Smooth muscle cell (in vitro differentiated cells): ENCODE measurements at regions not wholly inside any gene's neighbourhood (a gene's known extent, or its start where the extent isn't known, plus 50 kb on each side); places are given as distances from the start of the nearest gene placed in this dataset.
"Not testable (repeated sequence)": the region's sequence is repeated elsewhere in the genome, so short reads cannot be mapped to it uniquely, and the experiment has no call there.

ENCODE experiments used
- DNase-seq: peaks from one replicate; lab custom pipeline; 2025; ENCODE audit not compliant: unreplicated experiment; lab: John Stamatoyannopoulos, UW
- H2AFZ ChIP-seq: fragments of 200-600 bp; sonication (generic); 2 replicates; pipeline ENCODE4 v1.6.0; 2016; ENCODE audit warnings: antibody characterized with exemption, low read depth, mild to moderate bottlenecking
- H3F3A ChIP-seq: fragments of 200-600 bp; sonication (generic); 2 replicates; pipeline ENCODE4 v1.6.0; 2017; ENCODE audit warnings: antibody characterized with exemption, low read depth
- H3K27ac ChIP-seq: fragments of 200-600 bp; sonication (generic); 2 replicates; pipeline ENCODE4 v1.5.1; 2016; ENCODE audit warnings: low read depth, mild to moderate bottlenecking
- H3K27me3 ChIP-seq: fragments of 200-600 bp; sonication (generic); 2 replicates; pipeline ENCODE4 v1.6.1; 2016; ENCODE audit warnings: low read depth, mild to moderate bottlenecking
- H3K36me3 ChIP-seq: fragments of 200-600 bp; sonication (generic); 2 replicates; pipeline ENCODE4 v1.5.1; 2016; ENCODE audit warnings: low read depth
- H3K4me1 ChIP-seq: fragments of 200-600 bp; sonication (generic); 2 replicates; pipeline ENCODE4 v1.5.1; 2016; ENCODE audit warnings: low read depth
- H3K4me2 ChIP-seq: fragments of 200-600 bp; sonication (generic); 2 replicates; pipeline ENCODE4 v1.6.0; 2016; ENCODE audit warnings: mild to moderate bottlenecking
- H3K4me3 ChIP-seq: fragments of 200-600 bp; sonication (generic); 2 replicates; pipeline ENCODE4 v1.5.1; 2016; ENCODE audit warnings: mild to moderate bottlenecking
- H3K79me2 ChIP-seq: fragments of 200-600 bp; sonication (generic); 2 replicates; pipeline ENCODE4 v1.6.0; 2016; ENCODE audit warnings: low read depth, mild to moderate bottlenecking
- H3K9ac ChIP-seq: fragments of 200-600 bp; sonication (generic); 2 replicates; pipeline ENCODE4 v1.6.0; 2016; ENCODE audit warnings: low read depth
- H3K9me3 ChIP-seq: fragments of 200-600 bp; sonication (generic); replicated peaks from 2 replicates; pipeline ENCODE4 v1.5.1; 2016; ENCODE audit warnings: low read depth
- H4K20me1 ChIP-seq: fragments of 200-600 bp; sonication (generic); 2 replicates; pipeline ENCODE4 v1.6.0; 2016; ENCODE audit warnings: low read depth
- CTCF ChIP-seq: fragments of 200-600 bp; sonication (generic); IDR thresholded peaks from 2 replicates; pipeline ENCODE4 v1.5.1; 2017; ENCODE audit warnings: borderline replicate concordance, mild to moderate bottlenecking, antibody characterized with exemption; ENCODE audit not compliant: insufficient read depth, poor library complexity, severe bottlenecking
- WGBS: methylation state at CpG from one replicate; pipeline ENCODE4 v1.1.7; 2016; ENCODE audit warnings: low lambda C conversion rate; 5-methylcytosine and 5-hydroxymethylcytosine counted together

DNA sequence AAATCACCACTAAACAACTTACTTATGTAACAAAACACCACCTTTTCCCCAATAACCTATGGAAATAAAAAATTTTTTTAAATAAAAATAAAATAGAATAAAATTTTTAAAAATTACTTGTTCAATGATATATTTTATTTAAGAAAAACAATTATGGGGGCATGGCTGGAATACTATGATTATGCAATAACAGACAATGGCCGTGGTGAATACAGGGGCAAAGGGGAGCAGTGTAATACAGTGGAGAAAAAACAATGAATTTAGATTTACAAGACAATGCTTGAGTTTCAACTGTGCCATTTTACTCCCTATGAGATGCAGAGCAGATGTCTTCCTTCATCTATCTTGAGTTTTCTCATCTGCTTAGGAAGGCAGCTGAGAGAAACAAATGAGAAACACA lies 72.9 kb downstream of the BLTP3B start:
- H3K9me3 ChIP-seq = no peaks in the 10 kb centered on the region
- H3F3A ChIP-seq = no peaks in the 10 kb centered on the region
- TF ChIP-seq CTCF = no peak
- no peaks in the 10 kb centered on the region for H3K4me1 ChIP-seq
- no peaks in the 10 kb centered on the region for H3K79me2 ChIP-seq
- no peaks in the 10 kb centered on the region for H3K27me3 ChIP-seq
- H3K4me3 ChIP-seq = no peak overlapping the region
- H4K20me1 ChIP-seq = no peaks in the 10 kb centered on the region
- H3K36me3 ChIP-seq = peaks cover 8% of the 10 kb centered on the region
- WGBS = 100% methylated on average over 1 of the region's 1 CpG
- H3K4me2 ChIP-seq = no peak overlapping the region
- H2AFZ ChIP-seq = no peak overlapping the region
- no peak overlapping the region for H3K27ac ChIP-seq
- H3K9ac ChIP-seq = no peak overlapping the region
- DNase-seq = no peak

- WGBS = 40% methylated on average over 1 of the region's 1 CpG
- DNase-seq = no peak
Observed at GRCh38 chr12:100068305-100068704, 74.4 kb downstream of the BLTP3B start.

DNA sequence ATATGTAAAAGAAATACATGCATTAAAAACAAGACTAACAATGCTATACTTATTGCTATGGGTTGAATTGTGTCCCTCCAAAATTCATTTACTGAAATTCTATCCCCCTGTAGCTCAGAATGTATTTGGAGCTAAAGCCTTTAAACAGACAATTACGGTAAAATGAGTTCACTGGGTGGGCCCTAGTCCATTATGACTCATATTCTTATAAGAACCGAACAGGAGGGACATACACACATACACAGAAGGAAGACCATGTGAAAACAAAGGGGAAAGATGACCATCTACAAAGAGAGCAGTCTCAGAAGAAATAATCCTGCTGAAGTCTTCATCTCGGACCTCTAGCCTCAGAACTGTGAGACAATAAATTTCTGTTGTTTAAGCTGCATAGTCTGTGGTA lies 77.1 kb upstream of the ANKS1B start:
- TF ChIP-seq CTCF = no peak
- Histone ChIP-seq H4K20me1 (no peaks in the 10 kb centered on the region), H3K79me2 (no peaks in the 10 kb centered on the region), H2AFZ (no peak overlapping the region), H3K4me3 (no peak overlapping the region), H3F3A (peaks cover 8% of the 10 kb centered on the region), H3K27me3 (no peaks in the 10 kb centered on the region), H3K4me1 (no peaks in the 10 kb centered on the region), H3K36me3 (peaks cover 6% of the 10 kb centered on the region), H3K27ac (no peak overlapping the region), H3K4me2 (no peak overlapping the region), H3K9ac (no peak overlapping the region), H3K9me3 (no peaks in the 10 kb centered on the region)
- no peak for DNase-seq
- 74% methylated on average over 3 of the region's 3 CpGs for WGBS

More at GRCh38 chr12:100068305-100068704, 74.4 kb downstream of the BLTP3B start:
- Histone ChIP-seq H3K27ac (no peak overlapping the region), H3K27me3 (no peaks in the 10 kb centered on the region), H3K79me2 (no peaks in the 10 kb centered on the region), H4K20me1 (no peaks in the 10 kb centered on the region), H2AFZ (no peak overlapping the region), H3K9ac (no peak overlapping the region), H3K4me1 (no peaks in the 10 kb centered on the region), H3K9me3 (no peaks in the 10 kb centered on the region), H3K4me2 (no peak overlapping the region), H3K4me3 (no peak overlapping the region), H3K36me3 (peaks cover 8% of the 10 kb centered on the region), H3F3A (no peaks in the 10 kb centered on the region)
- TF ChIP-seq CTCF = no peak

- TF ChIP-seq CTCF = peak; percentile 12
- Histone ChIP-seq H3K4me1 (no peaks in the 10 kb centered on the region), H4K20me1 (no peaks in the 10 kb centered on the region), H3K79me2 (no peaks in the 10 kb centered on the region), H3K4me3 (no peak overlapping the region), H2AFZ (no peak overlapping the region), H3K36me3 (peaks cover 12% of the 10 kb centered on the region), H3F3A (peaks cover 8% of the 10 kb centered on the region), H3K9me3 (no peaks in the 10 kb centered on the region), H3K9ac (no peak overlapping the region), H3K4me2 (no peak overlapping the region), H3K27ac (peak overlapping the region; percentile 72), H3K27me3 (no peaks in the 10 kb centered on the region)
- 59% methylated on average over 3 of the region's 3 CpGs for WGBS
- no peak for DNase-seq
Observed at GRCh38 chr12:100058482-100059029, 73.8 kb upstream of the ANKS1B start.

DNA sequence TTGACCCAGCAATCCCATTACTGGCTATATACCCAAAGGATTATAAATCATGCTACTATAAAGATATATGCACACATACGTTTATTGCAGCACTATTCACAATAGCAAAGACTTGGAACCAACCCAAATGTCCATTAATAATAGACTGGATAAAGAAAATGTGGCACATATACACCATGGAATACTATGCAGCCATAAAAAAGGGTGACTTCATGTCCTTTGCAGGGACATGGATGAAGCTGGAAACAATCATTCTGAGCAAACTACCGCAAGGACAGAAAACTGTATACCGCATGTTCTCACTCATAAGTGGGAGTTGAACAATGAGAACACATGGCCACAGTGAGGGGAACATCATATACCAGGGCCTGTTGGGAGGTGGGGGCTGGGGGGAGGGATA lies 61.5 kb upstream of the ANKS1B start:
- H3F3A ChIP-seq, H3K27me3 ChIP-seq, H3K9ac ChIP-seq, H3K4me3 ChIP-seq, H3K4me2 ChIP-seq, H3K9me3 ChIP-seq, H3K4me1 ChIP-seq, H4K20me1 ChIP-seq, H3K27ac ChIP-seq, DNase-seq, H2AFZ ChIP-seq, H3K79me2 ChIP-seq: not testable (repeated sequence)
- H3K36me3 ChIP-seq = peaks cover 21% of the 10 kb centered on the region
- 95% methylated on average over 3 of the region's 3 CpGs for WGBS
